CD4-positive, alpha-beta T cell (primary cell): ENCODE measurements at regions not wholly inside any gene's neighbourhood (a gene's known extent, or its start where the extent isn't known, plus 50 kb on each side); places are given as distances from the start of the nearest gene placed in this dataset.

Experiments
- ATAC-seq: fragments of 200-7000 bp; cut with Tn5 transposase; one replicate; pipeline ENCODE4 v1.10.0; 2022; ENCODE audit warnings: mild to moderate bottlenecking; ENCODE audit not compliant: poor library complexity
- CTCF ChIA-PET: fragments of 350-600 bp; sonication (Branson Sonifier 250); formaldehyde crosslinking; loops from one replicate; lab custom pipeline; 2021; ENCODE audit warnings: antibody characterized with exemption, inconsistent platforms; lab: Charles Lee
- POLR2A ChIA-PET: fragments of 350-600 bp; sonication (Branson Sonifier 250); formaldehyde crosslinking; loops from one replicate; lab custom pipeline; 2021; ENCODE audit warnings: antibody characterized with exemption, inconsistent platforms; lab: Charles Lee
- DNase-seq, 14 experiments: peaks; one replicate each; pipeline ENCODE4 v3.0.0-alpha.2; 2013 to 2020; ENCODE audit warnings: mixed read lengths in 2 of 14
- H3K27ac ChIP-seq, 2 donors: one replicate each; pipeline versions ENCODE4 v1.5.1 to v1.7.0; 2013; ENCODE audit warnings: low read length in 2 of 2, low read depth in 1 of 2, mild to moderate bottlenecking in 1 of 2
- H3K27me3 ChIP-seq, 2 experiments: 1 replicate in 1 of 2; 2 replicates in 1 of 2; pipeline versions ENCODE4 v1.6.1 to v1.7.0; 2013; ENCODE audit warnings: low read length in 2 of 2, control low read depth in 1 of 2, mild to moderate bottlenecking in 1 of 2, moderate library complexity in 1 of 2; ENCODE audit not compliant: insufficient read depth in 2 of 2, control insufficient read depth in 1 of 2
- H3K36me3 ChIP-seq: one replicate; pipeline ENCODE4 v1.6.1; 2013; ENCODE audit warnings: low read length, control low read depth; ENCODE audit not compliant: insufficient read depth
- H3K4me1 ChIP-seq: one replicate; pipeline ENCODE4 v1.6.1; 2013; ENCODE audit warnings: low read length, control low read depth; ENCODE audit not compliant: insufficient read depth
- H3K4me3 ChIP-seq: one replicate; pipeline ENCODE4 v1.5.1; 2013; ENCODE audit warnings: mild to moderate bottlenecking, low read length, moderate library complexity
- H3K9me3 ChIP-seq, 2 experiments: 1 replicate in 1 of 2; 2 replicates in 1 of 2; pipeline versions ENCODE4 v1.6.1 to v1.7.0; 2013; ENCODE audit warnings: low read length in 2 of 2, mild to moderate bottlenecking in 2 of 2, control low read depth in 1 of 2, moderate library complexity in 1 of 2; ENCODE audit not compliant: control insufficient read depth in 1 of 2, insufficient read depth in 1 of 2
- H3K27ac Mint-ChIP-seq: one replicate; pipeline ENCODE4 v1.8.0; 2020; ENCODE audit warnings: mixed read lengths
- H3K27me3 Mint-ChIP-seq: one replicate; pipeline ENCODE4 v1.8.0; 2021; ENCODE audit warnings: mixed read lengths
- H3K36me3 Mint-ChIP-seq: one replicate; pipeline ENCODE4 v1.8.0; 2021; ENCODE audit warnings: low read depth, mixed read lengths
- H3K4me1 Mint-ChIP-seq: one replicate; pipeline ENCODE4 v1.8.0; 2021; ENCODE audit warnings: low read depth, mixed read lengths
- H3K4me3 Mint-ChIP-seq: one replicate; pipeline ENCODE4 v1.8.0; 2020; ENCODE audit warnings: mild to moderate bottlenecking, mixed read lengths
- H3K9me3 Mint-ChIP-seq: one replicate; pipeline ENCODE4 v1.8.0; 2020; ENCODE audit warnings: mixed read lengths
- CTCF ChIP-seq: fragments of 200-600 bp; IDR thresholded peaks from one replicate; pipeline ENCODE4 v1.8.0; 2022; ENCODE audit warnings: antibody characterized with exemption, mild to moderate bottlenecking
- intact Hi-C, 2 experiments: fragments of 100-400 bp; cut with DNase I in 1 of 2; cut with micrococcal nuclease in 1 of 2; formaldehyde crosslinking; loops; one replicate each; pipeline versions ENCODE4 v1.15.1 to v1.9.0; 2023 to 2025; cut with DNase I, micrococcal nuclease

- POLR2A ChIA-PET, result no interaction called here
Measured at GRCh38 chr16:5870886-5871691, 773.5 kb upstream of the EEF2KMT start.

GRCh38 chr16:5867250-5867649, 769.7 kb upstream of the EEF2KMT start:
- intact Hi-C loops, result no loop called here
- Mint-ChIP-seq H3K27ac (no peak overlapping the region), H3K4me1 (no peaks in the 10 kb centered on the region), H3K4me3 (no peak overlapping the region), H3K36me3 (no peaks in the 10 kb centered on the region), H3K9me3 (peaks cover 8% of the 10 kb centered on the region), H3K27me3 (no peaks in the 10 kb centered on the region)
- Histone ChIP-seq H3K4me1 (no peaks in the 10 kb centered on the region), H3K4me3 (no peak overlapping the region), H3K36me3 (no peaks in the 10 kb centered on the region), H3K27me3 (no peaks in the 10 kb centered on the region), H3K9me3 (peaks cover 0 to 13% of the 10 kb centered on the region in 2 experiments), H3K27ac (no peak overlapping the region)
- DNase-seq (no peak), ATAC-seq (no peak)
- ChIA-PET CTCF (no interaction called here), POLR2A (no interaction called here)
- no peak for TF ChIP-seq CTCF

More at GRCh38 chr16:5870886-5871691, 773.5 kb upstream of the EEF2KMT start:
- Histone ChIP-seq H3K4me1 (no peaks in the 10 kb centered on the region), H3K36me3 (no peaks in the 10 kb centered on the region), H3K9me3 (peaks cover 0 to 13% of the 10 kb centered on the region in 2 experiments), H3K27me3 (no peaks in the 10 kb centered on the region), H3K27ac (no peak overlapping the region), H3K4me3 (no peak overlapping the region)
- ATAC-seq (no peak), DNase-seq (no peak)
- Mint-ChIP-seq H3K4me3 (no peak overlapping the region), H3K27me3 (no peaks in the 10 kb centered on the region), H3K27ac (no peak overlapping the region), H3K36me3 (no peaks in the 10 kb centered on the region), H3K4me1 (no peaks in the 10 kb centered on the region), H3K9me3 (peaks cover 5% of the 10 kb centered on the region)
- TF ChIP-seq CTCF, result no peak
- CTCF ChIA-PET, result no interaction called here
- intact Hi-C loops, result no loop called here

GRCh38 chr16:5865236-5865635, 767.6 kb upstream of the EEF2KMT start:
- H3K27ac Mint-ChIP-seq, result no peak overlapping the region

More at GRCh38 chr16:5865236-5865635, 767.6 kb upstream of the EEF2KMT start:
- Histone ChIP-seq H3K36me3 (no peaks in the 10 kb centered on the region), H3K4me3 (no peak overlapping the region), H3K9me3 (peaks cover 0 to 16% of the 10 kb centered on the region in 2 experiments), H3K27me3 (no peaks in the 10 kb centered on the region), H3K27ac (no peak overlapping the region), H3K4me1 (no peaks in the 10 kb centered on the region)
- no peak for TF ChIP-seq CTCF
- ATAC-seq, result no peak
- CTCF ChIA-PET, result no interaction called here
- H3K36me3 Mint-ChIP-seq, result no peaks in the 10 kb centered on the region
- peaks cover 8% of the 10 kb centered on the region for H3K9me3 Mint-ChIP-seq
- no peaks in the 10 kb centered on the region for H3K27me3 Mint-ChIP-seq
- POLR2A ChIA-PET, result no interaction called here
- no peak overlapping the region for H3K4me3 Mint-ChIP-seq
- no peak for DNase-seq
- intact Hi-C loops, result no loop called here
- no peaks in the 10 kb centered on the region for H3K4me1 Mint-ChIP-seq
